Stomach (tissue), 8 donors: ENCODE measurements at regions not wholly inside any gene's neighbourhood (a gene's known extent, or its start where the extent isn't known, plus 50 kb on each side); places are given as distances from the start of the nearest gene placed in this dataset.
"Not testable (repeated sequence)": the region's sequence is repeated elsewhere in the genome, so short reads cannot be mapped to it uniquely, and the experiment has no call there.

ENCODE experiments used
- DNase-seq, 2 donors: peaks; one replicate each; pipeline versions ENCODE4 v3.0.0 to v3.0.0-alpha.2; 2013 to 2019
- H3K27ac ChIP-seq, 5 donors: fragments of 200-600 bp in 4 of 5; sonication (generic) in 4 of 5; one replicate each; pipeline ENCODE4 v1.5.1; 2013 to 2019; ENCODE audit warnings: mild to moderate bottlenecking in 1 of 5, moderate library complexity in 1 of 5
- H3K27me3 ChIP-seq, 3 donors: fragments of 200-600 bp; sonication (generic); one replicate each; pipeline ENCODE4 v1.5.1; 2017 to 2019; ENCODE audit warnings: mixed run types in 1 of 3
- H3K36me3 ChIP-seq, 4 donors: fragments of 200-600 bp; sonication (generic); 1 replicate in 3 of 4; 2 replicates in 1 of 4; pipeline ENCODE4 v1.5.1; 2016 to 2019
- H3K4me1 ChIP-seq, 4 donors: fragments of 200-600 bp; sonication (generic); one replicate each; pipeline ENCODE4 v1.5.1; 2016 to 2019
- H3K4me3 ChIP-seq, 4 donors: fragments of 200-600 bp; sonication (generic) in 3 of 4; one replicate each; pipeline ENCODE4 v1.5.1; 2016 to 2019; ENCODE audit warnings: mild to moderate bottlenecking in 1 of 4
- H3K9me3 ChIP-seq, 4 donors: fragments of 200-600 bp; sonication (generic); one replicate each; pipeline ENCODE4 v1.5.1; 2016 to 2019
- EP300 ChIP-seq: sonication (generic); formaldehyde crosslinking; IDR thresholded peaks from one replicate; pipeline ENCODE4 v1.6.1; 2017; ENCODE audit warnings: antibody characterized with exemption
- POLR2A ChIP-seq, 4 donors: fragments of 450-650 bp; IDR thresholded peaks; one replicate each; pipeline ENCODE4 v1.6.1; 2016; ENCODE audit warnings: antibody characterized with exemption in 4 of 4, control low read depth in 2 of 4, mild to moderate bottlenecking in 1 of 4, moderate library complexity in 1 of 4
- POLR2AphosphoS5 ChIP-seq, 3 donors: sonication (generic); formaldehyde crosslinking; IDR thresholded peaks; one replicate each; pipeline ENCODE4 v1.6.1; 2016; ENCODE audit warnings: antibody characterized with exemption in 3 of 3
- WGBS, 5 donors: extraction: QIAGEN DNeasy Blood & Tissue Kit in 3 of 5; methylation state at CpG; one replicate each; pipeline versions ENCODE4 v1.1.5 to v1.1.7; 2013 to 2018; 5-methylcytosine and 5-hydroxymethylcytosine counted together
- intact Hi-C: fragments of 100-400 bp; cut with DNase I; formaldehyde crosslinking; loops from one replicate; pipeline ENCODE4 v1.15.1; 2023; ENCODE audit warnings: low total_unique reads
- TF ChIP-seq, protein P1 (sequence below), 7 experiments: fragments of 450-650 bp in 4 of 7; fragments of 200-600 bp in 3 of 7; sonication (generic) in 3 of 7; IDR thresholded peaks; one replicate each; pipeline ENCODE4 v1.5.1; 2016 to 2019; ENCODE audit warnings: antibody characterized with exemption in 7 of 7, control low read depth in 2 of 7, mild to moderate bottlenecking in 1 of 7
- donor health status: healthy with polysubstance abuse.
- donor health status: Bipolar disorder and iron deficiency.
- donor health status: healthy.

DNA sequence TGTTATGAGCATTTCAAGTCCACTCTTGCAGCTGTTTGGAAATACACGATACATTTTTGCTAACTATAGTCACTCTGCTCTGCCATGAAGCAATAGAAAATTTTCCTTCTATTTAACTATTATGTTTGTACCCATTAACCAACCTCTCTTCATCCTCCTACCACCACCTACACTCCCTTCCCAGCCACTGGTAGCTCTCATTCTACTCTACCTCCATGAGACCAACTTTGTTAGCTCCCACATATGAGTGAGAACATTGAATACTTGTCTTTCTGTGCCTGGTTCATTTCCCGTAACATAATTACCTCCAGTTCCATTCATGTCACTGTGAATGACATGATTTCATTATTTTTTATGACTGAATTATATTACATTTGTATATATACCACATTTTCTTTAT lies 505.9 kb upstream of the CCNG1 start:
- no peak overlapping the region for H3K27ac ChIP-seq
- 84 to 94% (median 91%) methylated on average over 2 of the region's 2 CpGs for WGBS, 5 donors
- DNase-seq = no peak
- peaks cover 3 to 27% (median 21%) of the 10 kb centered on the region in 4 donors for H3K9me3 ChIP-seq
- intact Hi-C loops = no loop called here
- no peaks in the 10 kb centered on the region for H3K27me3 ChIP-seq
- H3K4me3 ChIP-seq = no peak overlapping the region
- no peaks in the 10 kb centered on the region for H3K4me1 ChIP-seq
- TF ChIP-seq POLR2A (IDR thresholded peaks at IDR 0.05) = no peak
- no peak for TF ChIP-seq POLR2AphosphoS5 (IDR thresholded peaks at IDR 0.05)
- no peak for TF ChIP-seq EP300
- TF ChIP-seq, protein P1, sequence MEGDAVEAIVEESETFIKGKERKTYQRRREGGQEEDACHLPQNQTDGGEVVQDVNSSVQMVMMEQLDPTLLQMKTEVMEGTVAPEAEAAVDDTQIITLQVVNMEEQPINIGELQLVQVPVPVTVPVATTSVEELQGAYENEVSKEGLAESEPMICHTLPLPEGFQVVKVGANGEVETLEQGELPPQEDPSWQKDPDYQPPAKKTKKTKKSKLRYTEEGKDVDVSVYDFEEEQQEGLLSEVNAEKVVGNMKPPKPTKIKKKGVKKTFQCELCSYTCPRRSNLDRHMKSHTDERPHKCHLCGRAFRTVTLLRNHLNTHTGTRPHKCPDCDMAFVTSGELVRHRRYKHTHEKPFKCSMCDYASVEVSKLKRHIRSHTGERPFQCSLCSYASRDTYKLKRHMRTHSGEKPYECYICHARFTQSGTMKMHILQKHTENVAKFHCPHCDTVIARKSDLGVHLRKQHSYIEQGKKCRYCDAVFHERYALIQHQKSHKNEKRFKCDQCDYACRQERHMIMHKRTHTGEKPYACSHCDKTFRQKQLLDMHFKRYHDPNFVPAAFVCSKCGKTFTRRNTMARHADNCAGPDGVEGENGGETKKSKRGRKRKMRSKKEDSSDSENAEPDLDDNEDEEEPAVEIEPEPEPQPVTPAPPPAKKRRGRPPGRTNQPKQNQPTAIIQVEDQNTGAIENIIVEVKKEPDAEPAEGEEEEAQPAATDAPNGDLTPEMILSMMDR (IDR thresholded peaks at IDR 0.05) = no peak
- no peaks in the 10 kb centered on the region for H3K36me3 ChIP-seq

GRCh38 chr5:162939991-162940390 lies 497.4 kb upstream of the CCNG1 start:
- H3K9me3 ChIP-seq = peaks cover 5 to 22% (median 12%) of the 10 kb centered on the region in 4 donors
- no peaks in the 10 kb centered on the region for H3K36me3 ChIP-seq
- H3K27ac ChIP-seq = no peak overlapping the region
- TF ChIP-seq POLR2AphosphoS5 (IDR thresholded peaks at IDR 0.05) (no peak), EP300 (no peak), POLR2A (IDR thresholded peaks at IDR 0.05) (no peak)
- TF ChIP-seq, protein P1 (IDR thresholded peaks at IDR 0.05) = no peak
- DNase-seq = no peak
- H3K4me1 ChIP-seq = no peaks in the 10 kb centered on the region
- intact Hi-C loops = no loop called here
- no peaks in the 10 kb centered on the region for H3K27me3 ChIP-seq
- WGBS, 5 donors = 56 to 76% (median 68%) methylated on average over 4 of the region's 4 CpGs
- H3K4me3 ChIP-seq = no peak overlapping the region

DNA sequence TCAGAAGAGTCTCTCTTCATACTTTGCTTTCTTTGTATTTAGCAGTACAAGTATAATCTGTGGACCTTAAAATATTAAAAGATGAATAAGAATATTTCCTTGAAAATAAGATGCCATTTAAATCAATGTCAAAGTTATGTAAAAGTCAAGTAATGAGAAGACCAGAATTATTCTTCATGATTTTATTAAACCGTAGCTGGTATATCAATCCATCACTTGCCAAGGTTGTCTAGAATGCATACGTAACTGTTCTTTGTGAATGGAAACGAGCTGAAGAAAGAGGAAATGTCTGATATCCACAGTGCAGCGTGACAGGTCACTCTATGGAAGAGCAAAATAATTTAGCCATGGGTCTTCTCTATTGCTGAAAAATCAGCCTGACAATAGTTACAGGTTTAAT lies 488.7 kb upstream of the CCNG1 start:
- WGBS, 5 donors = 58 to 64% (median 60%) methylated on average over 4 of the region's 4 CpGs
- Histone ChIP-seq H3K36me3 (no peaks in the 10 kb centered on the region), H3K27ac (no peak overlapping the region), H3K27me3 (no peaks in the 10 kb centered on the region), H3K4me1 (no peaks in the 10 kb centered on the region), H3K4me3 (no peak overlapping the region), H3K9me3 (no peaks in the 10 kb centered on the region)
- intact Hi-C loops = no loop called here
- no peak for DNase-seq
- no peak for TF ChIP-seq EP300
- TF ChIP-seq, protein P1 (IDR thresholded peaks at IDR 0.05) = no peak
- no peak for TF ChIP-seq POLR2AphosphoS5 (IDR thresholded peaks at IDR 0.05)
- no peak for TF ChIP-seq POLR2A (IDR thresholded peaks at IDR 0.05)

DNA sequence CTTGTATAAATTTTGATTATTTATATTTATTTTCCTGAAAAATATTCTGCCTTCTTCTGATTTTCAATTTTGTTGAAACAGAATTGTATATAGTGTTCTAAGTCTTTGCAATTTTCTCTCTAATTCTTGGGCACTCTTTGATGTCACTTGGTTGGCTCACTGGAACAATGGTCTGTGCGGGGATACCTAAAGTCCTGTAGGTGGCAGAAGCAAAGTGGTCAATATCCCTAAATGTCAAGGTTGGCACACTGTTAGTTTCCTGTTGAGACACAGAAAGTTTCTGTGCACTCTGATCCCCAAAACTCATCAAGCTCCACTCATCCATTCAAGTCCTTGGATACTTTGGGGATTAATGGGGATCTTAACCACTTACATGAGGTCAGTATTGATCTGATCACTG lies 480.8 kb upstream of the CCNG1 start:
- Histone ChIP-seq H3K27me3 (no peaks in the 10 kb centered on the region), H3K4me3 (no peak overlapping the region), H3K36me3 (no peaks in the 10 kb centered on the region), H3K27ac (no peak overlapping the region), H3K4me1 (no peaks in the 10 kb centered on the region), H3K9me3 (no peaks in the 10 kb centered on the region)
- no peak for TF ChIP-seq EP300
- TF ChIP-seq, protein P1 (IDR thresholded peaks at IDR 0.05) = no peak
- no peak for TF ChIP-seq POLR2AphosphoS5 (IDR thresholded peaks at IDR 0.05)
- TF ChIP-seq POLR2A (IDR thresholded peaks at IDR 0.05) = no peak
- intact Hi-C loops = no loop called here
- DNase-seq = no peak
- 68 to 78% (median 75%) methylated on average over 1 of the region's 1 CpG for WGBS, 5 donors

DNA sequence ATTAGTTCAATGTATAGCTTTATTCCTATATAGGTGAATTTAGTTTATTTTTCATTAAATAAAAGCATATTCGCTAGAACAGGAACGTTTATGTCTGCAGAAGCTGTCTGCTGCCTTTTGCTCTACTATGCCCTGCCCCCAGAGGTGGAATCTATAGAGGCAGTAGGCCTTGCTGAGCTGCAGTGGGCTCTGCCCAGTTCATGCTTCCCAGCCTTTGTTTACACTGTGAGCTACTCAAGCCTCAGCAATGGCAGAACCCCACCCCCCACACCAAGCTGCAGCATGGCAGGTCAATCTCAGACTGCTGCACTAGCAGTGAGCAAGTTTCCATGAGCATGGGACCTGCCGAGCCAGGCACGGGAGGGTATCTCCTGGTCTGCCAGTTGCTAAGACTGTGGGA lies 473.3 kb upstream of the CCNG1 start:
- H3K4me1 ChIP-seq, H3K36me3 ChIP-seq, H3K4me3 ChIP-seq, H3K27me3 ChIP-seq, H3K27ac ChIP-seq, intact Hi-C loops: not testable (repeated sequence)
- DNase-seq = peak in 1 of 2 donors; percentile 23
- WGBS, 5 donors = 29 to 54% (median 42%) methylated on average over 4 of the region's 4 CpGs
- H3K9me3 ChIP-seq = peaks cover 0 to 20% (median 13%) of the 10 kb centered on the region in 4 donors
